SK-N-SH treated with all-trans-retinoic acid at 6 μM for 48 hours (cell line): ENCODE measurements at regions not wholly inside any gene's neighbourhood (a gene's known extent, or its start where the extent isn't known, plus 50 kb on each side); places are given as distances from the start of the nearest gene placed in this dataset.

Source experiments
- ATAC-seq: fragments of 200-7000 bp; cut with Tn5 transposase; 3 replicates; pipeline ENCODE4 v1.9.1; 2020; ENCODE audit warnings: mild to moderate bottlenecking, moderate library complexity
- CREB5 ChIP-seq: fragments of 250-450 bp; sonication (Bioruptor Pico); IDR thresholded peaks from 2 replicates; pipeline ENCODE4 v1.5.1; 2020; ENCODE audit warnings: low read depth, mild to moderate bottlenecking, moderate library complexity
- CSDC2 ChIP-seq: fragments of 250-450 bp; sonication (Bioruptor Pico); IDR thresholded peaks from 2 replicates; pipeline ENCODE4 v1.5.0; 2020; ENCODE audit warnings: mild to moderate bottlenecking, moderate library complexity
- ESRRG ChIP-seq: fragments of 250-450 bp; sonication (Bioruptor Pico); IDR thresholded peaks from 2 replicates; pipeline ENCODE4 v1.6.1; 2021; ENCODE audit warnings: mild to moderate bottlenecking
- GLIS3 ChIP-seq: fragments of 250-450 bp; sonication (Bioruptor Pico); IDR thresholded peaks from 2 replicates; pipeline ENCODE4 v1.5.0; 2020; ENCODE audit warnings: mild to moderate bottlenecking, moderate library complexity
- ISL1 ChIP-seq: fragments of 250-450 bp; sonication (Bioruptor Pico); IDR thresholded peaks from 2 replicates; pipeline ENCODE4 v2.1.2; 2022; ENCODE audit warnings: mild to moderate bottlenecking, moderate library complexity
- OSR1 ChIP-seq: fragments of 250-450 bp; sonication (Bioruptor Pico); IDR thresholded peaks from 2 replicates; pipeline ENCODE4 v1.8.0; 2022; ENCODE audit warnings: moderate library complexity, mild to moderate bottlenecking, inconsistent platforms
- PPARA ChIP-seq: fragments of 250-450 bp; sonication (Bioruptor Pico); IDR thresholded peaks from 2 replicates; pipeline ENCODE4 v1.5.0; 2020; ENCODE audit warnings: mild to moderate bottlenecking, borderline replicate concordance
- RARB ChIP-seq: fragments of 250-450 bp; sonication (Bioruptor Pico); IDR thresholded peaks from 2 replicates; pipeline ENCODE4 v1.8.0; 2021; ENCODE audit warnings: mild to moderate bottlenecking, moderate library complexity
- SNAI2 ChIP-seq: fragments of 250-450 bp; sonication (Bioruptor Pico); IDR thresholded peaks from 2 replicates; pipeline ENCODE4 v1.5.0; 2020; ENCODE audit warnings: mild to moderate bottlenecking, moderate library complexity
- TCF4 ChIP-seq: fragments of 250-450 bp; sonication (Bioruptor Pico); IDR thresholded peaks from 2 replicates; pipeline ENCODE4 v1.8.0; 2021; ENCODE audit warnings: mild to moderate bottlenecking, moderate library complexity, borderline replicate concordance
- TOX ChIP-seq: fragments of 250-450 bp; sonication (Bioruptor Pico); IDR thresholded peaks from 2 replicates; pipeline ENCODE4 v1.8.0; 2021; ENCODE audit warnings: mild to moderate bottlenecking, moderate library complexity, borderline replicate concordance
- ZC3H10 ChIP-seq: fragments of 250-450 bp; sonication (Bioruptor Pico); IDR thresholded peaks from 2 replicates; pipeline ENCODE4 v1.5.1; 2021; ENCODE audit warnings: mild to moderate bottlenecking, moderate library complexity
- ZFP30 ChIP-seq: fragments of 450-650 bp; formaldehyde crosslinking; IDR thresholded peaks from 2 replicates; pipeline ENCODE4 v1.5.0; 2022; ENCODE audit warnings: mild to moderate bottlenecking, moderate library complexity
- ZNF565 ChIP-seq: fragments of 450-650 bp; formaldehyde crosslinking; conservative IDR thresholded peaks from 2 replicates; pipeline ENCODE4 v1.5.0; 2020; ENCODE audit warnings: low read depth, mild to moderate bottlenecking, moderate library complexity
- ZNF70 ChIP-seq: fragments of 450-650 bp; formaldehyde crosslinking; IDR thresholded peaks from 2 replicates; pipeline ENCODE4 v1.5.0; 2020; ENCODE audit warnings: mild to moderate bottlenecking, moderate library complexity
- ZNF8 ChIP-seq: fragments of 450-650 bp; formaldehyde crosslinking; IDR thresholded peaks from 2 replicates; pipeline ENCODE4 v1.5.0; 2020; ENCODE audit warnings: mild to moderate bottlenecking, moderate library complexity
- TF ChIP-seq, protein P1 (sequence below): fragments of 250-450 bp; sonication (Bioruptor Pico); IDR thresholded peaks from 2 replicates; pipeline ENCODE4 v1.5.1; 2021; ENCODE audit warnings: mild to moderate bottlenecking, moderate library complexity
- TF ChIP-seq, protein P2 (sequence below): fragments of 250-450 bp; sonication (Bioruptor Pico); IDR thresholded peaks from 2 replicates; pipeline ENCODE4 v1.8.0; 2021; ENCODE audit warnings: low read depth, mild to moderate bottlenecking, moderate library complexity, borderline replicate concordance
- TF ChIP-seq, protein P3 (sequence below): fragments of 250-450 bp; sonication (Bioruptor Pico); IDR thresholded peaks from 2 replicates; pipeline ENCODE4 v1.8.0; 2020; ENCODE audit warnings: mild to moderate bottlenecking, moderate library complexity, borderline replicate concordance
- TF ChIP-seq, protein P4 (sequence below): fragments of 250-450 bp; sonication (Bioruptor Pico); IDR thresholded peaks from 2 replicates; pipeline ENCODE4 v1.5.0; 2020; ENCODE audit warnings: mild to moderate bottlenecking, moderate library complexity

DNA sequence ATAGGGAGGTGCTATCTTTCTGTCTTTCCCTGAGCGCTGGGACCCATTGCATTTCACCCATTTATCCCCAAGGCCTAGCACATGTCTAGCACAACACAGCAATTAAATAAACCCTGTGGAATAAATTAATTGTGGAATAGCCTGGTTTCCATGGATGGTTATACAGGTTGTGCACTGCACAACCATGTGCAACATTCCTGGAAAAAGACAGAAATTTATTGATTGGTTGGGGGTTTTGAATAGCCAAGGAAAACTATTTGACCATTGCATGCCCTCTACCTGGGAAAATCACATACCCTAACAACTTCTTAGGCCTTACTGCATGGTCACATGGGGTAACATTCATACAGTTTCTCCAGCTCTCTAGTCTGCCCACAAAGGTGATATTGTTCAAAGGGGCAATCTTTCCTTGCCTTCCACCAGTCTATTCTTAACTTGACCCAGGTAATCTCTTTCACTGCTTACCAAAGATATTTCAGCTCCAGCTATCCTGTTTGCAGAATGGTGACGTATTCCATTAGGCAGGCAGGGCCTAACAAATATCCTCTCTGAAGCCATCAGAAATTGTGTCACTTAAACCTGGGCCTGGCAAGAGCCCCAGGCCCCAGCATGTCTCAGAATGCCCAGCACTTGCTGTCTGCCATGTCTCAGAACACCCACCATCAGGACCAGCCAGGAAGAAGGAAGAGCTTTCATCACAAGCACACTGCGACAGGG lies 157.9 kb upstream of the RAB4A start (continued):
- TF ChIP-seq, protein P1, sequence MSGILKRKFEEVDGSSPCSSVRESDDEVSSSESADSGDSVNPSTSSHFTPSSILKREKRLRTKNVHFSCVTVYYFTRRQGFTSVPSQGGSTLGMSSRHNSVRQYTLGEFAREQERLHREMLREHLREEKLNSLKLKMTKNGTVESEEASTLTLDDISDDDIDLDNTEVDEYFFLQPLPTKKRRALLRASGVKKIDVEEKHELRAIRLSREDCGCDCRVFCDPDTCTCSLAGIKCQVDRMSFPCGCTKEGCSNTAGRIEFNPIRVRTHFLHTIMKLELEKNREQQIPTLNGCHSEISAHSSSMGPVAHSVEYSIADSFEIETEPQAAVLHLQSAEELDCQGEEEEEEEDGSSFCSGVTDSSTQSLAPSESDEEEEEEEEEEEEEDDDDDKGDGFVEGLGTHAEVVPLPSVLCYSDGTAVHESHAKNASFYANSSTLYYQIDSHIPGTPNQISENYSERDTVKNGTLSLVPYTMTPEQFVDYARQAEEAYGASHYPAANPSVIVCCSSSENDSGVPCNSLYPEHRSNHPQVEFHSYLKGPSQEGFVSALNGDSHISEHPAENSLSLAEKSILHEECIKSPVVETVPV (CRISPR knock-in tag): no peak
- TF ChIP-seq TOX (CRISPR knock-in tag): no peak
- no peak for TF ChIP-seq ZNF70
- TF ChIP-seq, protein P2, sequence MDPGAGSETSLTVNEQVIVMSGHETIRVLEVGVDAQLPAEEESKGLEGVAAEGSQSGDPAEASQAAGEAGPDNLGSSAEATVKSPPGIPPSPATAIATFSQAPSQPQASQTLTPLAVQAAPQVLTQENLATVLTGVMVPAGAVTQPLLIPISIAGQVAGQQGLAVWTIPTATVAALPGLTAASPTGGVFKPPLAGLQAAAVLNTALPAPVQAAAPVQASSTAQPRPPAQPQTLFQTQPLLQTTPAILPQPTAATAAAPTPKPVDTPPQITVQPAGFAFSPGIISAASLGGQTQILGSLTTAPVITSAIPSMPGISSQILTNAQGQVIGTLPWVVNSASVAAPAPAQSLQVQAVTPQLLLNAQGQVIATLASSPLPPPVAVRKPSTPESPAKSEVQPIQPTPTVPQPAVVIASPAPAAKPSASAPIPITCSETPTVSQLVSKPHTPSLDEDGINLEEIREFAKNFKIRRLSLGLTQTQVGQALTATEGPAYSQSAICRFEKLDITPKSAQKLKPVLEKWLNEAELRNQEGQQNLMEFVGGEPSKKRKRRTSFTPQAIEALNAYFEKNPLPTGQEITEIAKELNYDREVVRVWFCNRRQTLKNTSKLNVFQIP (CRISPR knock-in tag): no peak
- no peak for TF ChIP-seq SNAI2 (CRISPR knock-in tag)

- ATAC-seq: peak; percentile 80
- peak; percentile 73; the same call in 1 of the 2 replicates for TF ChIP-seq TOX (CRISPR knock-in tag)
- TF ChIP-seq ZC3H10 (CRISPR knock-in tag): no peak
- TF ChIP-seq ESRRG (CRISPR knock-in tag): no peak
- no peak for TF ChIP-seq PPARA (CRISPR knock-in tag)
- TF ChIP-seq CSDC2 (CRISPR knock-in tag): no peak
- peak; percentile 58; the same call in 1 of the 2 replicates for TF ChIP-seq ZFP30 (CRISPR knock-in tag)
- TF ChIP-seq RARB: peak; percentile 48; the same call in 1 of the 2 replicates
- no peak for TF ChIP-seq OSR1 (CRISPR knock-in tag)
- TF ChIP-seq, protein P3, sequence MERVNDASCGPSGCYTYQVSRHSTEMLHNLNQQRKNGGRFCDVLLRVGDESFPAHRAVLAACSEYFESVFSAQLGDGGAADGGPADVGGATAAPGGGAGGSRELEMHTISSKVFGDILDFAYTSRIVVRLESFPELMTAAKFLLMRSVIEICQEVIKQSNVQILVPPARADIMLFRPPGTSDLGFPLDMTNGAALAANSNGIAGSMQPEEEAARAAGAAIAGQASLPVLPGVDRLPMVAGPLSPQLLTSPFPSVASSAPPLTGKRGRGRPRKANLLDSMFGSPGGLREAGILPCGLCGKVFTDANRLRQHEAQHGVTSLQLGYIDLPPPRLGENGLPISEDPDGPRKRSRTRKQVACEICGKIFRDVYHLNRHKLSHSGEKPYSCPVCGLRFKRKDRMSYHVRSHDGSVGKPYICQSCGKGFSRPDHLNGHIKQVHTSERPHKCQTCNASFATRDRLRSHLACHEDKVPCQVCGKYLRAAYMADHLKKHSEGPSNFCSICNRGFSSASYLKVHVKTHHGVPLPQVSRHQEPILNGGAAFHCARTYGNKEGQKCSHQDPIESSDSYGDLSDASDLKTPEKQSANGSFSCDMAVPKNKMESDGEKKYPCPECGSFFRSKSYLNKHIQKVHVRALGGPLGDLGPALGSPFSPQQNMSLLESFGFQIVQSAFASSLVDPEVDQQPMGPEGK (CRISPR knock-in tag): no peak
- 0 out of 2 replicates have a peak, but pooled peaks have one; percentile 20 for TF ChIP-seq ZNF70
- TF ChIP-seq TCF4 (CRISPR knock-in tag): no peak; the same call in 1 of the 2 replicates
- TF ChIP-seq, protein P2 (CRISPR knock-in tag): no peak
- TF ChIP-seq, protein P4, sequence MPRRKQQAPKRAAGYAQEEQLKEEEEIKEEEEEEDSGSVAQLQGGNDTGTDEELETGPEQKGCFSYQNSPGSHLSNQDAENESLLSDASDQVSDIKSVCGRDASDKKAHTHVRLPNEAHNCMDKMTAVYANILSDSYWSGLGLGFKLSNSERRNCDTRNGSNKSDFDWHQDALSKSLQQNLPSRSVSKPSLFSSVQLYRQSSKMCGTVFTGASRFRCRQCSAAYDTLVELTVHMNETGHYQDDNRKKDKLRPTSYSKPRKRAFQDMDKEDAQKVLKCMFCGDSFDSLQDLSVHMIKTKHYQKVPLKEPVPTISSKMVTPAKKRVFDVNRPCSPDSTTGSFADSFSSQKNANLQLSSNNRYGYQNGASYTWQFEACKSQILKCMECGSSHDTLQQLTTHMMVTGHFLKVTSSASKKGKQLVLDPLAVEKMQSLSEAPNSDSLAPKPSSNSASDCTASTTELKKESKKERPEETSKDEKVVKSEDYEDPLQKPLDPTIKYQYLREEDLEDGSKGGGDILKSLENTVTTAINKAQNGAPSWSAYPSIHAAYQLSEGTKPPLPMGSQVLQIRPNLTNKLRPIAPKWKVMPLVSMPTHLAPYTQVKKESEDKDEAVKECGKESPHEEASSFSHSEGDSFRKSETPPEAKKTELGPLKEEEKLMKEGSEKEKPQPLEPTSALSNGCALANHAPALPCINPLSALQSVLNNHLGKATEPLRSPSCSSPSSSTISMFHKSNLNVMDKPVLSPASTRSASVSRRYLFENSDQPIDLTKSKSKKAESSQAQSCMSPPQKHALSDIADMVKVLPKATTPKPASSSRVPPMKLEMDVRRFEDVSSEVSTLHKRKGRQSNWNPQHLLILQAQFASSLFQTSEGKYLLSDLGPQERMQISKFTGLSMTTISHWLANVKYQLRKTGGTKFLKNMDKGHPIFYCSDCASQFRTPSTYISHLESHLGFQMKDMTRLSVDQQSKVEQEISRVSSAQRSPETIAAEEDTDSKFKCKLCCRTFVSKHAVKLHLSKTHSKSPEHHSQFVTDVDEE: no peak
- 0 out of 2 replicates have a peak, but pooled peaks have one; percentile 28 for TF ChIP-seq ZNF8
- TF ChIP-seq ZNF565 (CRISPR knock-in tag): 0 out of 2 replicates have a peak, but pooled peaks have one; percentile 53
- no peak for TF ChIP-seq GLIS3 (CRISPR knock-in tag)
- TF ChIP-seq CREB5 (CRISPR knock-in tag): peak; percentile 63; the same call in 1 of the 2 replicates
- TF ChIP-seq ISL1: peak; percentile 91
These were observed 156.6 kb upstream of the RAB4A start for GRCh38 chr1:229114315-229114714.
